COLO668 (cell line): ENCODE measurements at regions not wholly inside any gene's neighbourhood (a gene's known extent, or its start where the extent isn't known, plus 50 kb on each side); places are given as distances from the start of the nearest gene placed in this dataset.

Experiments used
- DNase-seq: peaks from one replicate; lab custom pipeline; 2025; ENCODE audit not compliant: unreplicated experiment; lab: John Stamatoyannopoulos, UW

- no peak for DNase-seq
Measured at GRCh38 chr2:16466133-16466820, 199.4 kb downstream of the CYRIA start.

DNA sequence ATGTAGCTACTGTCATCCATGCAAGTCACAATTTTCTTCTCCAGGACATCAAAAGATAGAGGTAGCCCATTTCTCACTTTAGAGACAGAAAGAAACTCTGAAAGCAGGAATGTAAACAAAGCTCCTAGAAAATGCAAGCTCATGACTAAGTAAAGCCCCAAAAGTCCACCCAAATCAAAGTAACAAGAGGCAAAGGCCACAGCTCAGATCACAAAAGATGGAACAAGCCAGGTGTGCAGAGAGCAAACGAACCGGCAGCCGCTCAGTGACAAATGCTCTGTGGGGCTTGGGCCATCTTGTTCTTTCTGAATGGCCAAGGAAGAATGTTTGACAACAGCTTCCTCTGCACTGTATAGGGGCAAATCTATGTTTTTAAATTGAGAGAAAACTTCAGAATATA lies 201.0 kb downstream of the CYRIA start:
- DNase-seq: no peak

- no peak for DNase-seq
Measured at GRCh38 chr2:16462958-16463357, 202.7 kb downstream of the CYRIA start.

- no peak for DNase-seq
Measured at GRCh38 chr2:16461672-16462071, 204.0 kb downstream of the CYRIA start.

DNA sequence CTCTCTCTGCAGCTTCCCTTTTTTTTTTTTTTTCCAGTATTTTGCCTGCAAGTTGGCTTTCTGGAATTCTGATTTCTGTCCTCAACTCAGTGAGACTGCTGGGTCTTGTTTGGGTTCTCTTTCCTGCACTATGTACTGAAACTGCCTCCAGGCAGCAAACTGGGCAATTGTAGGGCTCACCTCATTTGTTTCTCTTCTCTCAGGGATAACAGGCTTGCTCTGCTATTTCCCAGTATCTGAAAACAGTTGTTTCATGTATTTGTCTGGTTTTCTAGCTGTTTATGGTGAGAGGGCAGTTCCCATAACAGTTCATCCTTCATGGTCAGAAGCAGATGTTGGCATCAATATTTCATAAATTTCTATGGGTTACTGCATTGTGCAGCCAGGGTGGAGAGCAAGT lies 206.0 kb downstream of the CYRIA start:
- no peak for DNase-seq

DNA sequence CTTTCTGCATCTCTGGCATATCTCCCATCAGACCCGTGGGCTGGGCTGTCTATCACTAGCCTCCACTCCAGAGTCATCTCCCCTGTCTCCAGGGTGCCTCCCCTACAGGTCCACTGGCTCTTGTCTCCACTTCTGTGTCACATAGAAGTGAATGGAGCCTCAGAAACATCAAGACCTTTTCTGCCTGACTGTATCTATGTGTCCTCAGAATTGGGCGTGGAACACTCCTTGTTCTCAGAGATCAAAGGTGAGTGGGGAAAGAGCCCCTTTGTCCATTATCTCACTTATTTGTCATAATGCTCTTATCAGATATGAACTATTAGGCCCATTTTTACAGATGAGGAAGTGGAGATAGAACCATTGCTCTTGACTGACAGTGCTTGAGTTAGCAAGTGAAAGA lies 211.0 kb downstream of the CYRIA start:
- no peak for DNase-seq

DNA sequence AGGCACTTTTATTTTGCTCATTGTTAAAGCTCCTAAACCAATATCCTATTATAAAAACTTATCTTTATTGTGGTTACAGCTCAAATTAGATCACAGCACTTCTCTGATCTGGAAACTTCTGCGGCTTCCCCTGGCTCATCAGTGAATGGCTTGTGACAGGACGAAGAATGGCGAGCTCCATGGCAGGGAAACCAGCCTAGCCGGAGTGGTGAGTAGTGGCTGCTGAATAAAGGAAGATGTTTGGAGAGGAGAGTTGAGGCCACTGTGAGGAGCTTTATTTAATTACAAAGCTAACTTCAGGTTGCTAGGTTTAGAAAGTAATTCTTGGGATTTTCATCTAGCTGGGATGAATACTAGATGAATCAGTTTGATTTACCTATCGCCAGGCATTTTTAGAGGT lies 213.5 kb downstream of the CYRIA start:
- DNase-seq: no peak

- no peak for DNase-seq
Measured at GRCh38 chr2:16446706-16447105, 218.9 kb downstream of the CYRIA start.

- no peak for DNase-seq
Measured at GRCh38 chr2:16442971-16443370, 222.7 kb downstream of the CYRIA start.

- DNase-seq: no peak
Measured at GRCh38 chr2:16441431-16441830, 224.2 kb downstream of the CYRIA start.

GRCh38 chr2:16440898-16441297 lies 224.7 kb downstream of the CYRIA start:
- no peak for DNase-seq

- DNase-seq: no peak
Measured at GRCh38 chr2:16438613-16439321, 226.9 kb downstream of the CYRIA start.

GRCh38 chr2:16437189-16437588 lies 228.4 kb downstream of the CYRIA start:
- DNase-seq: no peak

DNA sequence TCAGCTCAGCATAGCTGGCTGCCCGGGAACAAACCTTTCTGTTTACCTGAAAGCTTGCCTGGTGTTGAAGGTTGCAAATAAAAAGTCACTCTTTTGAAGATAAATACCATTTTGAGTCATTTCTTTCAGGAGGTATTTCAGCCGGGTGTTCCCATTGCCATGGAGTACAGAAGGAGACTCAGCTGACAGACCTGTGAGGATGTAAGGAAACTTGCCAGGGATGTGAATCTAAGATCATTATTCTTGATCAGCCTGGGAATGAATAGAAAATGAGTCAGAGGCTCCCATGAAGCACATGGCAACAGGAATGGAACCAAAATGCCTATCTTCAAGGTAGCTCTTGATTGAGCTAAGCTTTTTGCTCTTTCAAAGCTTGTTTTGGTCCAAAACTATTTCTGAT lies 231.2 kb downstream of the CYRIA start:
- no peak for DNase-seq

- no peak for DNase-seq
Measured at GRCh38 chr2:16430846-16431245, 234.8 kb downstream of the CYRIA start.

- no peak for DNase-seq
Measured at GRCh38 chr2:16429431-16430145, 236.0 kb downstream of the CYRIA start.

DNA sequence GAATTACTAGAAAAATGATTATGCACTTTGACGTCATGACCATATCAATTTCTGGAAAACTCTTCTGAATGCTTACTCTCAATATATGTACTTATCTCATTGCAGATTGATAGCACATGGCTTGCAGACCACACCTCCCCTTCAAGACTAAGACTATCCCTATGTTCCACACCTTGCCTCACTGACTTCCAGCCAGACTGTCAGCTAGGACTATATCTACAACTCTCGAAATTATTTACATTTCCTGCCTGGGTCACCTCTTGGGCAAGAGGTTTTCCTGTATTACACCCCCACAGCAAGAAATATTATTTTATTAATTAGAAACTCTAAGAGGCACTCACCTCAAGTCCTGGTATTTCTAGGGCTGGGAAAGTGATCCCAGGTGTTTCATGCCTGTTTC lies 236.6 kb downstream of the CYRIA start:
- no peak for DNase-seq

GRCh38 chr2:16425462-16426336 lies 239.9 kb downstream of the CYRIA start:
- no peak for DNase-seq

- no peak for DNase-seq
Measured at GRCh38 chr2:16420421-16420820, 245.2 kb downstream of the CYRIA start.

- DNase-seq: no peak
Measured at GRCh38 chr2:16417726-16418125, 247.9 kb downstream of the CYRIA start.

DNA sequence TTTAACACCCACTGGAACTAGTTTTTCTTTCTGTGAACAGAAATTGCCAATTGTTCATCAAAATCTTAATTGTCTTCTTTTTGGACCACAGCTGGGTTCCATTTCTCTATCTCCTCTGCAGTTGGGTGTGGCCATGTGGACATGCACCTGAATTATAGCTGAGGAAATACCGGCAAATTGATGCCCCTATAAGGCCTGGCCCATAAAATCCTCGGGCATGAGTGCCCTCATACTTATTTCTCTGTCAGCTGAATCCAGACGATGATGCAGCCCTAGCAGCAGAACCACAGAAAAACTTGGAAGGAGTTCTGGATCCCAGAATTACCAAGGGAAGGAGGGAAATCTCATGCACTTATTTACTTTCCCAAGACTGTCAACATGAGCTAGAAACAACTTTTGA lies 249.0 kb downstream of the CYRIA start:
- no peak for DNase-seq
